Hepatocyte (in vitro differentiated cells): ENCODE measurements at regions not wholly inside any gene's neighbourhood (a gene's known extent, or its start where the extent isn't known, plus 50 kb on each side); places are given as distances from the start of the nearest gene placed in this dataset.

Source experiments
- CTCF ChIP-seq: fragments of 200-600 bp; sonication (generic); IDR thresholded peaks from 2 replicates; pipeline ENCODE4 v1.5.1; 2016; ENCODE audit warnings: antibody characterized with exemption, mild to moderate bottlenecking; ENCODE audit not compliant: poor library complexity
- EZH2 ChIP-seq: fragments of 200-600 bp; sonication (generic); IDR thresholded peaks from 2 replicates; pipeline ENCODE4 v1.6.1; 2016; ENCODE audit warnings: antibody characterized with exemption, mild to moderate bottlenecking, borderline replicate concordance

- TF ChIP-seq CTCF = no peak
- TF ChIP-seq EZH2 = no peak
Measured at GRCh38 chr2:239706367-239706766, 305.5 kb upstream of the HDAC4 start.
